Trophoblast cell (in vitro differentiated cells and primary cell): ENCODE measurements at regions not wholly inside any gene's neighbourhood (a gene's known extent, or its start where the extent isn't known, plus 50 kb on each side); places are given as distances from the start of the nearest gene placed in this dataset.
A peak's percentile ranks its signal among the peaks of the same experiment; 100 is the strongest.

Experiments used
- DNase-seq, 2 donors: peaks; one replicate each; pipeline ENCODE4 v3.0.0-alpha.2; 2016
- H2AFZ ChIP-seq: 2 replicates; pipeline ENCODE4 v1.6.1; 2013; ENCODE audit warnings: low read length, moderate library complexity, mild to moderate bottlenecking; ENCODE audit not compliant: insufficient read depth, poor library complexity
- H2AK5ac ChIP-seq: 2 replicates; pipeline ENCODE4 v1.6.1; 2013; ENCODE audit warnings: mild to moderate bottlenecking, low read length
- H2BK120ac ChIP-seq: 2 replicates; pipeline ENCODE4 v1.6.1; 2013; ENCODE audit warnings: low read length, mild to moderate bottlenecking, moderate library complexity; ENCODE audit not compliant: insufficient read depth, poor library complexity
- H2BK12ac ChIP-seq: 2 replicates; pipeline ENCODE4 v1.6.1; 2013; ENCODE audit warnings: mild to moderate bottlenecking, low read length, moderate library complexity
- H2BK5ac ChIP-seq: 2 replicates; pipeline ENCODE4 v1.6.1; 2013; ENCODE audit warnings: low read length, low read depth, moderate library complexity, mild to moderate bottlenecking; ENCODE audit not compliant: poor library complexity
- H3K14ac ChIP-seq: 2 replicates; pipeline ENCODE4 v1.6.1; 2013; ENCODE audit warnings: mild to moderate bottlenecking, low read length
- H3K18ac ChIP-seq: 2 replicates; pipeline ENCODE4 v1.6.1; 2013; ENCODE audit warnings: mild to moderate bottlenecking, low read length
- H3K23ac ChIP-seq: 2 replicates; pipeline ENCODE4 v1.6.1; 2013; ENCODE audit warnings: low read length
- H3K27ac ChIP-seq: 2 replicates; pipeline ENCODE4 v1.5.1; 2013; ENCODE audit warnings: low read depth, mild to moderate bottlenecking, inconsistent platforms, low read length, moderate library complexity
- H3K27me3 ChIP-seq: 2 replicates; pipeline ENCODE4 v1.6.1; 2013; ENCODE audit warnings: inconsistent platforms, mild to moderate bottlenecking, low read length, moderate library complexity; ENCODE audit not compliant: insufficient read depth
- H3K36me3 ChIP-seq, 2 experiments: 1 replicate in 1 of 2; 2 replicates in 1 of 2; pipeline ENCODE4 v1.6.1; 2013; ENCODE audit warnings: low read length in 2 of 2, mild to moderate bottlenecking in 2 of 2, moderate library complexity in 1 of 2; ENCODE audit not compliant: insufficient read depth in 2 of 2, control insufficient read depth in 1 of 2
- H3K4ac ChIP-seq: 2 replicates; pipeline ENCODE4 v1.6.1; 2013; ENCODE audit warnings: low read depth, mild to moderate bottlenecking, low read length, moderate library complexity
- H3K4me1 ChIP-seq, 2 experiments: 1 replicate in 1 of 2; 2 replicates in 1 of 2; pipeline ENCODE4 v1.6.1; 2013; ENCODE audit warnings: low read length in 2 of 2, mild to moderate bottlenecking in 2 of 2, moderate library complexity in 1 of 2; ENCODE audit not compliant: insufficient read depth in 2 of 2, control insufficient read depth in 1 of 2
- H3K4me2 ChIP-seq: 2 replicates; pipeline ENCODE4 v1.6.1; 2013; ENCODE audit warnings: inconsistent platforms, mild to moderate bottlenecking, low read length, moderate library complexity
- H3K4me3 ChIP-seq: 2 replicates; pipeline ENCODE4 v1.5.1; 2013; ENCODE audit warnings: mild to moderate bottlenecking, low read depth, low read length, inconsistent platforms
- H3K79me1 ChIP-seq: one replicate; pipeline ENCODE4 v1.6.1; 2013; ENCODE audit warnings: low read length
- H3K79me2 ChIP-seq: 2 replicates; pipeline ENCODE4 v1.6.1; 2013; ENCODE audit warnings: low read length, mild to moderate bottlenecking; ENCODE audit not compliant: control insufficient read depth, insufficient read depth, poor library complexity
- H3K9ac ChIP-seq: 2 replicates; pipeline ENCODE4 v1.6.1; 2013; ENCODE audit warnings: mild to moderate bottlenecking, low read length
- H3K9me3 ChIP-seq: 2 replicates; pipeline ENCODE4 v1.6.1; 2013; ENCODE audit warnings: low read depth, mild to moderate bottlenecking, control low read depth, inconsistent platforms, low read length; ENCODE audit not compliant: insufficient read depth
- H4K12ac ChIP-seq: 2 replicates; pipeline ENCODE4 v1.6.1; 2013; ENCODE audit warnings: low read depth, mild to moderate bottlenecking, low read length, moderate library complexity
- H4K8ac ChIP-seq: 2 replicates; pipeline ENCODE4 v1.6.1; 2013; ENCODE audit warnings: low read depth, mild to moderate bottlenecking, low read length, moderate library complexity
- H4K91ac ChIP-seq: one replicate; pipeline ENCODE4 v1.6.1; 2013; ENCODE audit warnings: low read depth, mild to moderate bottlenecking, low read length, moderate library complexity
- WGBS: extraction: QIAGEN DNeasy Blood & Tissue Kit; methylation state at CpG from one replicate; pipeline ENCODE4 v1.1.7; 2013; ENCODE audit warnings: missing lambda C conversion rate; ENCODE audit not compliant: insufficient read length, insufficient coverage; ENCODE audit errors: extremely low coverage; 5-methylcytosine and 5-hydroxymethylcytosine counted together

GRCh38 chr2:105177008-105177407 lies 64.5 kb upstream of the GPR45 start:
- H3K4me1 ChIP-seq, result no peaks in the 10 kb centered on the region
- H3K4me2 ChIP-seq, result no peak overlapping the region
- WGBS, result 100% methylated on average over 1 of the region's 2 CpGs
- peaks cover 3% of the 10 kb centered on the region for H3K9me3 ChIP-seq
- H3K23ac ChIP-seq, result no peak overlapping the region
- no peak overlapping the region for H2BK12ac ChIP-seq
- no peak overlapping the region for H4K8ac ChIP-seq
- H3K4ac ChIP-seq, result no peak overlapping the region
- no peaks in the 10 kb centered on the region for H3K79me1 ChIP-seq
- H3K18ac ChIP-seq, result no peak overlapping the region
- no peak overlapping the region for H3K4me3 ChIP-seq
- no peak overlapping the region for H3K14ac ChIP-seq
- H3K9ac ChIP-seq, result no peak overlapping the region
- H3K27me3 ChIP-seq, result no peaks in the 10 kb centered on the region
- no peaks in the 10 kb centered on the region for H3K79me2 ChIP-seq
- H3K27ac ChIP-seq, result no peak overlapping the region
- no peak overlapping the region for H4K91ac ChIP-seq
- no peak overlapping the region for H2AFZ ChIP-seq
- no peak overlapping the region for H4K12ac ChIP-seq
- H2AK5ac ChIP-seq, result no peak overlapping the region
- H3K36me3 ChIP-seq, result no peaks in the 10 kb centered on the region
- H2BK120ac ChIP-seq, result no peak overlapping the region
- no peak overlapping the region for H2BK5ac ChIP-seq
- no peak for DNase-seq

GRCh38 chr2:105177536-105178254 lies 63.8 kb upstream of the GPR45 start:
- H2AK5ac ChIP-seq, result no peak overlapping the region
- no peak overlapping the region for H4K91ac ChIP-seq
- no peaks in the 10 kb centered on the region for H3K9me3 ChIP-seq
- no peak overlapping the region for H3K27ac ChIP-seq
- no peak overlapping the region for H2BK12ac ChIP-seq
- no peaks in the 10 kb centered on the region for H3K27me3 ChIP-seq
- H2BK5ac ChIP-seq, result no peak overlapping the region
- no peaks in the 10 kb centered on the region for H3K79me2 ChIP-seq
- H3K4me2 ChIP-seq, result no peak overlapping the region
- no peak overlapping the region for H3K14ac ChIP-seq
- H3K23ac ChIP-seq, result no peak overlapping the region
- no peak overlapping the region for H3K4ac ChIP-seq
- H3K18ac ChIP-seq, result no peak overlapping the region
- H2AFZ ChIP-seq, result no peak overlapping the region
- no peak overlapping the region for H4K8ac ChIP-seq
- H3K4me1 ChIP-seq, result no peaks in the 10 kb centered on the region
- H3K4me3 ChIP-seq, result no peak overlapping the region
- H2BK120ac ChIP-seq, result no peak overlapping the region
- no CpG with 5 or more reads among the region's 12 CpGs for WGBS
- H3K79me1 ChIP-seq, result no peaks in the 10 kb centered on the region
- H3K36me3 ChIP-seq, result no peaks in the 10 kb centered on the region
- H3K9ac ChIP-seq, result no peak overlapping the region
- DNase-seq, result no peak
- no peak overlapping the region for H4K12ac ChIP-seq

GRCh38 chr2:105179469-105180372 lies 61.8 kb upstream of the GPR45 start:
- no peak overlapping the region for H3K4me3 ChIP-seq
- no peak overlapping the region for H3K9ac ChIP-seq
- H4K12ac ChIP-seq, result no peak overlapping the region
- no peaks in the 10 kb centered on the region for H3K27me3 ChIP-seq
- no CpG with 5 or more reads among the region's 15 CpGs for WGBS
- H3K23ac ChIP-seq, result no peak overlapping the region
- no peak overlapping the region for H2AK5ac ChIP-seq
- no peak overlapping the region for H2BK120ac ChIP-seq
- H3K4me1 ChIP-seq, result no peaks in the 10 kb centered on the region
- H3K27ac ChIP-seq, result no peak overlapping the region
- no peaks in the 10 kb centered on the region for H3K79me2 ChIP-seq
- peak in 1 of 2 donors; percentile 41 for DNase-seq
- no peak overlapping the region for H4K8ac ChIP-seq
- H3K36me3 ChIP-seq, result no peaks in the 10 kb centered on the region
- no peak overlapping the region for H2BK5ac ChIP-seq
- no peak overlapping the region for H2BK12ac ChIP-seq
- no peaks in the 10 kb centered on the region for H3K79me1 ChIP-seq
- no peak overlapping the region for H3K4me2 ChIP-seq
- H4K91ac ChIP-seq, result no peak overlapping the region
- no peak overlapping the region for H2AFZ ChIP-seq
- no peaks in the 10 kb centered on the region for H3K9me3 ChIP-seq
- no peak overlapping the region for H3K14ac ChIP-seq
- no peak overlapping the region for H3K4ac ChIP-seq
- no peak overlapping the region for H3K18ac ChIP-seq

GRCh38 chr2:105180491-105180972 lies 61.0 kb upstream of the GPR45 start:
- no peak for DNase-seq
- H4K91ac ChIP-seq, result no peak overlapping the region
- no peaks in the 10 kb centered on the region for H3K27me3 ChIP-seq
- H2AFZ ChIP-seq, result no peak overlapping the region
- no peak overlapping the region for H3K9ac ChIP-seq
- no peaks in the 10 kb centered on the region for H3K79me1 ChIP-seq
- no peaks in the 10 kb centered on the region for H3K79me2 ChIP-seq
- no peak overlapping the region for H4K12ac ChIP-seq
- H3K27ac ChIP-seq, result no peak overlapping the region
- no peaks in the 10 kb centered on the region for H3K36me3 ChIP-seq
- no peak overlapping the region for H3K4ac ChIP-seq
- H3K18ac ChIP-seq, result no peak overlapping the region
- no CpG with 5 or more reads among the region's 11 CpGs for WGBS
- H2BK120ac ChIP-seq, result no peak overlapping the region
- H2BK5ac ChIP-seq, result no peak overlapping the region
- H2BK12ac ChIP-seq, result no peak overlapping the region
- no peak overlapping the region for H3K4me2 ChIP-seq
- H3K14ac ChIP-seq, result no peak overlapping the region
- no peak overlapping the region for H3K23ac ChIP-seq
- no peak overlapping the region for H4K8ac ChIP-seq
- no peak overlapping the region for H3K4me3 ChIP-seq
- H2AK5ac ChIP-seq, result no peak overlapping the region
- H3K9me3 ChIP-seq, result no peaks in the 10 kb centered on the region
- no peaks in the 10 kb centered on the region for H3K4me1 ChIP-seq
